ENCODE measurements at regions not wholly inside any gene's neighbourhood (a gene's known extent, or its start where the extent isn't known, plus 50 kb on each side); places are given as distances from the start of the nearest gene placed in this dataset.

DNA sequence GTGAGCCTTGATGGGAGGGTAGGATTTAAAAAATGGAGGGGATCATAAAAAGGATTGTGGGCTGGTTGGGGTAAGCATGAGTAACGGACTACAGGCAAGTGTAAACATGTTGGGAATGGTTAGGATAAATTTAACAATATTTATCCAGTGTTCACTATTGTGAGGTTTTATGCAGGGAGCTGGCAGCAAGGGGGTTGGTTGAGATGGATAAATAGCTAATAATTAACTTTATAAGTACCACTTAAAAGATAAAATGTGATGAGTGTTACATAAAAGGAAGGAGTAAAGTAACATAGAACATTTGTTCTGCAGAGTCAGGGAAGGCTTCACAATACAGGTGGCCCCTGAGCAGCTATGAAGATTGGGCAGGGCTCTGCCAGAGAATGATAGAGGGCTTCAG lies 109.0 kb downstream of the NGF start:
- Mint-ChIP-seq H3K27me3 (ENCODE audit: low read depth) (no peaks in the 10 kb centered on the region), H3K9me3 (no peaks in the 10 kb centered on the region), H3K36me3 (ENCODE audit: insufficient read depth in 1 of 3, low read depth in 3 of 3) (no peaks in the 10 kb centered on the region), H3K27ac (no peak overlapping the region), H3K4me3 (no peak overlapping the region), H3K4me1 (no peaks in the 10 kb centered on the region)
- H2BK20ac ChIP-seq (ENCODE audit: low read depth, low read length, poor library complexity, severe bottlenecking) = no peak overlapping the region
- no peak overlapping the region for H4K8ac ChIP-seq (replicated peaks; ENCODE audit: insufficient read length, low read depth, low read length)
- H3K23me2 ChIP-seq (ENCODE audit: insufficient read length, low read depth, low read length, poor library complexity, severe bottlenecking) = no peaks in the 10 kb centered on the region
- H3K18ac ChIP-seq (ENCODE audit: insufficient read length, low read depth, low read length) = no peak overlapping the region
- H3K27me3 ChIP-seq (ENCODE audit: insufficient read depth, low read length) = no peaks in the 10 kb centered on the region
- no peak overlapping the region for H4K91ac ChIP-seq (ENCODE audit: insufficient read length, low read depth, low read length)
- no peaks in the 10 kb centered on the region for H3K79me2 ChIP-seq (ENCODE audit: insufficient read depth, low read length)
- H2BK5ac ChIP-seq (ENCODE audit: insufficient read length, low read length) = no peak overlapping the region
- H3K4ac ChIP-seq (ENCODE audit: low read depth, low read length) = no peak overlapping the region
- no peak overlapping the region for H2BK12ac ChIP-seq (ENCODE audit: insufficient read length, low read depth, low read length)
- H3K14ac ChIP-seq (ENCODE audit: insufficient read depth, low read length) = no peak overlapping the region
- no peak overlapping the region for H3K4me2 ChIP-seq (ENCODE audit: insufficient read depth, insufficient read length, low read length)
- H3K27ac ChIP-seq (ENCODE audit: insufficient read length, low read depth, low read length) = no peak overlapping the region
- no CpG with 5 or more reads among the region's 1 CpG for WGBS (ENCODE audit: extremely low coverage, insufficient read length, low lambda C conversion rate)
- no peak overlapping the region for H3K23ac ChIP-seq (ENCODE audit: insufficient read length, low read depth, low read length)
- H3T11ph ChIP-seq (ENCODE audit: low read length) = no peak overlapping the region
- no peak overlapping the region for H3K9ac ChIP-seq (ENCODE audit: extremely low read depth, insufficient read length, low read length)
- no peaks in the 10 kb centered on the region for H3K9me3 ChIP-seq (ENCODE audit: control insufficient read depth, low read depth, low read length)
- DNase-seq = no peak
- no peak overlapping the region for H2BK120ac ChIP-seq (ENCODE audit: low read depth, low read length, poor library complexity, severe bottlenecking)
- H4K20me1 ChIP-seq (ENCODE audit: control insufficient read depth, insufficient read depth, insufficient read length) = no peaks in the 10 kb centered on the region
- H2BK15ac ChIP-seq (ENCODE audit: low read depth, low read length) = no peak overlapping the region
- no peak overlapping the region for H3K56ac ChIP-seq (ENCODE audit: insufficient read length, low read depth, low read length)
- no peak overlapping the region for H4K5ac ChIP-seq (ENCODE audit: insufficient read length, low read depth, low read length)
- TF ChIP-seq, protein P1, sequence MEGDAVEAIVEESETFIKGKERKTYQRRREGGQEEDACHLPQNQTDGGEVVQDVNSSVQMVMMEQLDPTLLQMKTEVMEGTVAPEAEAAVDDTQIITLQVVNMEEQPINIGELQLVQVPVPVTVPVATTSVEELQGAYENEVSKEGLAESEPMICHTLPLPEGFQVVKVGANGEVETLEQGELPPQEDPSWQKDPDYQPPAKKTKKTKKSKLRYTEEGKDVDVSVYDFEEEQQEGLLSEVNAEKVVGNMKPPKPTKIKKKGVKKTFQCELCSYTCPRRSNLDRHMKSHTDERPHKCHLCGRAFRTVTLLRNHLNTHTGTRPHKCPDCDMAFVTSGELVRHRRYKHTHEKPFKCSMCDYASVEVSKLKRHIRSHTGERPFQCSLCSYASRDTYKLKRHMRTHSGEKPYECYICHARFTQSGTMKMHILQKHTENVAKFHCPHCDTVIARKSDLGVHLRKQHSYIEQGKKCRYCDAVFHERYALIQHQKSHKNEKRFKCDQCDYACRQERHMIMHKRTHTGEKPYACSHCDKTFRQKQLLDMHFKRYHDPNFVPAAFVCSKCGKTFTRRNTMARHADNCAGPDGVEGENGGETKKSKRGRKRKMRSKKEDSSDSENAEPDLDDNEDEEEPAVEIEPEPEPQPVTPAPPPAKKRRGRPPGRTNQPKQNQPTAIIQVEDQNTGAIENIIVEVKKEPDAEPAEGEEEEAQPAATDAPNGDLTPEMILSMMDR (conservative IDR thresholded peaks at IDR 0.05) = no peak
- no peaks in the 10 kb centered on the region for H3K79me1 ChIP-seq (ENCODE audit: insufficient read depth, low read depth, low read length, poor library complexity, severe bottlenecking)
- H3K4me1 ChIP-seq (ENCODE audit: insufficient read depth, low read length) = no peaks in the 10 kb centered on the region
- H2AK5ac ChIP-seq (ENCODE audit: insufficient read length, low read length) = no peak overlapping the region
- H2AFZ ChIP-seq (ENCODE audit: low read length) = no peak overlapping the region
